ENCODE measurements at regions not wholly inside any gene's neighbourhood (a gene's known extent, or its start where the extent isn't known, plus 50 kb on each side); places are given as distances from the start of the nearest gene placed in this dataset.

- in situ Hi-C loops (cut with HindIII; ENCODE audit: low sequenced_read_pairs), result no loop called here
Observed at GRCh38 chr10:47184724-47185330, 115.2 kb upstream of the GDF10 start.

GRCh38 chr10:47186941-47187340 lies 113.1 kb upstream of the GDF10 start:
- in situ Hi-C loops (cut with HindIII; ENCODE audit: low sequenced_read_pairs), result no loop called here

- in situ Hi-C loops (cut with HindIII; ENCODE audit: low sequenced_read_pairs), result no loop called here
Observed at GRCh38 chr10:47187592-47187991, 112.4 kb upstream of the GDF10 start.

GRCh38 chr10:47188156-47188555 lies 111.8 kb upstream of the GDF10 start:
- in situ Hi-C loops (cut with HindIII; ENCODE audit: low sequenced_read_pairs), result no loop called here

GRCh38 chr10:47189802-47190201 lies 110.2 kb upstream of the GDF10 start:
- in situ Hi-C loops (cut with HindIII; ENCODE audit: low sequenced_read_pairs), result loop anchor here (5.0 to 10.0 kb wide), 2 partner anchors 83 to 115 kb away; no protein-coding TSS in a partner anchor

- in situ Hi-C loops (cut with HindIII; ENCODE audit: low sequenced_read_pairs), result loop anchor here (5.0 to 10.0 kb wide), 2 partner anchors 83 to 116 kb away; no protein-coding TSS in a partner anchor
Observed at GRCh38 chr10:47190301-47190700, 109.7 kb upstream of the GDF10 start.

- in situ Hi-C loops (cut with HindIII; ENCODE audit: low sequenced_read_pairs), result loop anchor here (5.0 to 10.0 kb wide), 2 partner anchors 84 to 116 kb away; no protein-coding TSS in a partner anchor
Observed at GRCh38 chr10:47190802-47191450, 109.1 kb upstream of the GDF10 start.

- in situ Hi-C loops (cut with HindIII; ENCODE audit: low sequenced_read_pairs), result loop anchor here (5.0 to 10.0 kb wide), 2 partner anchors 85 to 117 kb away; no protein-coding TSS in a partner anchor
Observed at GRCh38 chr10:47192273-47192672, 107.7 kb upstream of the GDF10 start.

- in situ Hi-C loops (cut with HindIII; ENCODE audit: low sequenced_read_pairs), result loop anchor here (5.0 to 10.0 kb wide), 2 partner anchors 86 to 119 kb away; no protein-coding TSS in a partner anchor
Observed at GRCh38 chr10:47193666-47194065, 106.3 kb upstream of the GDF10 start.

- in situ Hi-C loops (cut with HindIII; ENCODE audit: low sequenced_read_pairs), result loop anchor here (10.0 kb wide), 1 partner anchor 121 kb away; no protein-coding TSS in a partner anchor
Observed at GRCh38 chr10:47195274-47195885, 104.6 kb upstream of the GDF10 start.

- in situ Hi-C loops (cut with HindIII; ENCODE audit: low sequenced_read_pairs), result loop anchor here (10.0 kb wide), 1 partner anchor 122 kb away; no protein-coding TSS in a partner anchor
Observed at GRCh38 chr10:47196691-47197090, 103.3 kb upstream of the GDF10 start.

- in situ Hi-C loops (cut with HindIII; ENCODE audit: low sequenced_read_pairs), result loop anchor here (10.0 kb wide), 1 partner anchor 123 kb away; no protein-coding TSS in a partner anchor
Observed at GRCh38 chr10:47198221-47198620, 101.8 kb upstream of the GDF10 start.

GRCh38 chr10:47205192-47205591 lies 94.8 kb upstream of the GDF10 start:
- in situ Hi-C loops (cut with HindIII; ENCODE audit: low sequenced_read_pairs), result no loop called here

GRCh38 chr10:47206449-47207280 lies 93.3 kb upstream of the GDF10 start:
- in situ Hi-C loops (cut with HindIII; ENCODE audit: low sequenced_read_pairs), result no loop called here

- in situ Hi-C loops (cut with HindIII; ENCODE audit: low sequenced_read_pairs), result no loop called here
Observed at GRCh38 chr10:47207281-47207615, 92.7 kb upstream of the GDF10 start.

GRCh38 chr10:47207894-47208469 lies 92.0 kb upstream of the GDF10 start:
- in situ Hi-C loops (cut with HindIII; ENCODE audit: low sequenced_read_pairs), result no loop called here

GRCh38 chr10:47209466-47209865 lies 90.5 kb upstream of the GDF10 start:
- in situ Hi-C loops (cut with HindIII; ENCODE audit: low sequenced_read_pairs), result no loop called here

- in situ Hi-C loops (cut with HindIII; ENCODE audit: low sequenced_read_pairs), result no loop called here
Observed at GRCh38 chr10:47214520-47214919, 85.5 kb upstream of the GDF10 start.

GRCh38 chr10:47217113-47217512 lies 82.9 kb upstream of the GDF10 start:
- in situ Hi-C loops (cut with HindIII; ENCODE audit: low sequenced_read_pairs), result no loop called here

- in situ Hi-C loops (cut with HindIII; ENCODE audit: low sequenced_read_pairs), result no loop called here
Observed at GRCh38 chr10:47218803-47219202, 81.2 kb upstream of the GDF10 start.

GRCh38 chr10:47222461-47222860 lies 77.5 kb upstream of the GDF10 start:
- in situ Hi-C loops (cut with HindIII; ENCODE audit: low sequenced_read_pairs), result no loop called here

Measured in endothelial cell of hepatic sinusoid (primary cell).